Testis (tissue), 2 donors: ENCODE measurements at regions not wholly inside any gene's neighbourhood (a gene's known extent, or its start where the extent isn't known, plus 50 kb on each side); places are given as distances from the start of the nearest gene placed in this dataset.

ENCODE experiments used
- DNase-seq: peaks from one replicate; pipeline ENCODE4 v3.0.0-alpha.2; 2019
- H3K27ac ChIP-seq, 2 donors: fragments of 200-600 bp; sonication (generic); one replicate each; pipeline ENCODE4 v1.5.1; 2019
- H3K27me3 ChIP-seq: fragments of 200-600 bp; sonication (generic); one replicate; pipeline ENCODE4 v1.5.1; 2019
- H3K36me3 ChIP-seq: fragments of 200-600 bp; sonication (generic); one replicate; pipeline ENCODE4 v1.5.1; 2017; ENCODE audit warnings: low read depth; ENCODE audit errors: missing control alignments
- H3K4me1 ChIP-seq: fragments of 200-600 bp; sonication (generic); one replicate; pipeline ENCODE4 v1.5.1; 2019
- H3K4me3 ChIP-seq, 2 donors: fragments of 200-600 bp; sonication (generic); one replicate each; pipeline ENCODE4 v1.5.1; 2017 to 2019
- H3K9me3 ChIP-seq: fragments of 200-600 bp; sonication (generic); one replicate; pipeline ENCODE4 v1.5.1; 2017
- CTCF ChIP-seq, 3 experiments: fragments of 450-650 bp in 2 of 3; fragments of 200-600 bp in 1 of 3; sonication (generic) in 1 of 3; IDR thresholded peaks; one replicate each; pipeline ENCODE4 v1.5.1; 2016 to 2019; ENCODE audit warnings: antibody characterized with exemption in 3 of 3, mild to moderate bottlenecking in 2 of 3, moderate library complexity in 1 of 3
- POLR2A ChIP-seq: fragments of 450-650 bp; IDR thresholded peaks from one replicate; pipeline ENCODE4 v1.6.1; 2017; ENCODE audit warnings: antibody characterized with exemption, mild to moderate bottlenecking, moderate library complexity
- WGBS, 2 donors: methylation state at CpG; one replicate each; pipeline ENCODE4 v1.1.5; 2018; 5-methylcytosine and 5-hydroxymethylcytosine counted together
- intact Hi-C: fragments of 100-400 bp; cut with DNase I; formaldehyde crosslinking; loops from one replicate; pipeline ENCODE4 v1.15.1; 2023; ENCODE audit warnings: low total_unique reads

DNA sequence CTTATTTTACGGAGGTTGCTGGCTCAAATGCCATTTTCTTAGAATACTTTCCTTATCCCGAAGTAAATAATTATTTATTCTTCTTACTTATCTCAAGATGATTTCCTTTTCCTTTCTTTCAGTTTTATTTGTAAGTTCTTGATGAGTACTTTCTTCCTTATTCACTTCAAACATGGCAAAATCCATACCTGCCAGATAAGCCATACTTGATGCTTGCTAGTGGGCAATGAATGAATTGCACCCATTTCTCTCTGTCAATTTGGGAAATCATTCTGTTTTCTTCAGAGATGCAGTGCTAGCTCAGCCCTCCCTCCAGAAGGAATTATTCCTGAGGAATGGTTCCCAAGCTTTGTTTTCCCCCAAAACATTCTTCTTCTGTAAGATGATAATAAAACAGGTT is 598.3 kb downstream of the SPRY1 start:
- no peaks in the 10 kb centered on the region for H3K36me3 ChIP-seq
- H3K27ac ChIP-seq, result no peak overlapping the region
- no peak for TF ChIP-seq CTCF (IDR thresholded peaks at IDR 0.05)
- TF ChIP-seq POLR2A, result no peak
- no peak overlapping the region for H3K4me3 ChIP-seq
- no peaks in the 10 kb centered on the region for H3K4me1 ChIP-seq
- intact Hi-C loops, result no loop called here
- no peak for DNase-seq
- no peaks in the 10 kb centered on the region for H3K9me3 ChIP-seq
- 94 to 95% methylated on average over 2 of the region's 2 CpGs for WGBS, 2 donors
- no peaks in the 10 kb centered on the region for H3K27me3 ChIP-seq

- H3K27ac ChIP-seq, result no peak overlapping the region
- no peaks in the 10 kb centered on the region for H3K4me1 ChIP-seq
- H3K4me3 ChIP-seq, result no peak overlapping the region
- intact Hi-C loops, result no loop called here
- H3K9me3 ChIP-seq, result no peaks in the 10 kb centered on the region
- WGBS, 2 donors, result 83 to 86% methylated on average over 2 of the region's 2 CpGs
- H3K27me3 ChIP-seq, result no peaks in the 10 kb centered on the region
- TF ChIP-seq POLR2A, result no peak
- no peak for TF ChIP-seq CTCF (IDR thresholded peaks at IDR 0.05)
- no peak for DNase-seq
- H3K36me3 ChIP-seq, result no peaks in the 10 kb centered on the region
Observed at GRCh38 chr4:123995936-123996335, 599.3 kb downstream of the SPRY1 start.

- no peaks in the 10 kb centered on the region for H3K4me1 ChIP-seq
- H3K27me3 ChIP-seq, result no peaks in the 10 kb centered on the region
- no peak overlapping the region for H3K4me3 ChIP-seq
- H3K27ac ChIP-seq, result no peak overlapping the region
- no peaks in the 10 kb centered on the region for H3K36me3 ChIP-seq
- intact Hi-C loops, result no loop called here
- TF ChIP-seq CTCF (IDR thresholded peaks at IDR 0.05) (no peak), POLR2A (no peak)
- WGBS, 2 donors, result 85 to 87% methylated on average over 3 of the region's 3 CpGs
- no peaks in the 10 kb centered on the region for H3K9me3 ChIP-seq
- DNase-seq, result no peak
Observed at GRCh38 chr4:123996718-123997510, 600.3 kb downstream of the SPRY1 start.

DNA sequence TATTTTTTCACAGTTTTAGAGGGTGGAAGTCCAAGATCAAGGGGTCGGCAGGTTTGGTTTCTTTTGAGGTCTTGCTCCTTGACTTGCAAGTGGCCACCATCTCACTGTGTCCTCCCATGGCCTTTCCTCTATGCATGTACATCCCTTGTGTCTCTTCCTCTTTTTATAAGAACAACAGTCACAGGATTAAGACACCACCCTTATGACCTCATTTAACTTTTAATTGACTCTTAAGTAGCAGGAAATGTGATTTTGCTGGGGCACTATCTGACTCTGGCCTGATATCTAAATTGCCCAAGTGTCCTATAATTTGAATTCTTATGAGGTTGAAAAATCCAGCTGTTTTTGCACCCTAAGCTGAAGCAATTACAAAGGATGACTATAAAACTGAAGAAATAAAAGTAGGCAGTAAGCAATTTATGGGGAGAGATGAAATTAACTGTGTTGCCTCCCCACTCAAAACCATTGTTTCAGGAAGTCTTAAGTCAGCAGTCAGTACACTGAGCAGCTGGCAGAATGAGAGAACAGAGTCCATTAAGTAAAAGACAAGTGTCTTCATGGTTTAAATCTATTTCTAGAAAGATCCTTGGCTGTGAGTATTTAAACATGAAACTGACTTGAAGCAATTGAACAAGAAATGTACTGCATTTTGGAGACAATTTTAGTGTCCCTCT is 601.3 kb downstream of the SPRY1 start:
- no peak overlapping the region for H3K4me3 ChIP-seq
- no peak overlapping the region for H3K27ac ChIP-seq
- no peaks in the 10 kb centered on the region for H3K4me1 ChIP-seq
- intact Hi-C loops, result no loop called here
- no peaks in the 10 kb centered on the region for H3K27me3 ChIP-seq
- 91 to 96% methylated on average over 1 of the region's 1 CpG for WGBS, 2 donors
- no peaks in the 10 kb centered on the region for H3K9me3 ChIP-seq
- H3K36me3 ChIP-seq, result no peaks in the 10 kb centered on the region
- TF ChIP-seq POLR2A (no peak), CTCF (IDR thresholded peaks at IDR 0.05) (no peak)
- no peak for DNase-seq
